Esophagus squamous epithelium (tissue), 4 donors: ENCODE measurements at regions not wholly inside any gene's neighbourhood (a gene's known extent, or its start where the extent isn't known, plus 50 kb on each side); places are given as distances from the start of the nearest gene placed in this dataset.

Source experiments
- CTCF ChIP-seq, 6 experiments: fragments of 450-650 bp in 4 of 6; fragments of 200-600 bp in 2 of 6; sonication (generic) in 2 of 6; IDR thresholded peaks; one replicate each; pipeline ENCODE4 v1.5.1; 2016 to 2019; ENCODE audit warnings: antibody characterized with exemption in 6 of 6, mild to moderate bottlenecking in 4 of 6, moderate library complexity in 4 of 6
- POLR2A ChIP-seq, 4 donors: fragments of 450-650 bp; IDR thresholded peaks; one replicate each; pipeline ENCODE4 v1.6.1; 2017; ENCODE audit warnings: antibody characterized with exemption in 4 of 4, mild to moderate bottlenecking in 4 of 4, moderate library complexity in 3 of 4

GRCh38 chr16:85175724-85176233, 63.5 kb upstream of the CIBAR2 start:
- TF ChIP-seq CTCF (IDR thresholded peaks at IDR 0.05) (no peak), POLR2A (IDR thresholded peaks at IDR 0.05) (no peak)
